ENCODE measurements at regions not wholly inside any gene's neighbourhood (a gene's known extent, or its start where the extent isn't known, plus 50 kb on each side); places are given as distances from the start of the nearest gene placed in this dataset.

- Histone ChIP-seq H3K4me1 (replicated peaks in 1 of 4; ENCODE audit: control insufficient read depth in 3 of 4, insufficient read depth in 4 of 4, low read length in 3 of 4) (no peaks in the 10 kb centered on the region), H3K27ac (ENCODE audit: low read depth, low read length) (no peak overlapping the region), H3K18ac (ENCODE audit: extremely low read depth, low read length) (no peak overlapping the region), H3K79me2 (ENCODE audit: control insufficient read depth in 1 of 2, insufficient read depth in 2 of 2, low read length in 2 of 2) (no peaks in the 10 kb centered on the region), H2BK20ac (ENCODE audit: low read length) (no peak overlapping the region), H3K4me3 (ENCODE audit: extremely low read depth in 1 of 4, insufficient read depth in 2 of 4, low read depth in 3 of 4, low read length in 4 of 4) (no peak overlapping the region), H2BK120ac (replicated peaks; ENCODE audit: low read depth, low read length) (no peak overlapping the region), H3K23ac (ENCODE audit: insufficient read length) (no peak overlapping the region), H4K20me1 (replicated peaks in 1 of 2; ENCODE audit: control insufficient read depth in 1 of 2, insufficient read depth in 2 of 2, low read length in 2 of 2) (no peaks in the 10 kb centered on the region), H2BK12ac (ENCODE audit: low read depth, low read length) (no peak overlapping the region), H3K79me1 (ENCODE audit: low read depth, low read length) (no peaks in the 10 kb centered on the region), H3K23me2 (ENCODE audit: low read depth, low read length) (no peaks in the 10 kb centered on the region), H2BK15ac (ENCODE audit: low read length) (no peak overlapping the region), H3K14ac (ENCODE audit: insufficient read length) (no peak overlapping the region), H2BK5ac (ENCODE audit: low read depth, low read length) (no peak overlapping the region), H4K8ac (ENCODE audit: extremely low read depth, insufficient read depth, low read length) (no peak overlapping the region), H3K36me3 (ENCODE audit: control insufficient read depth in 2 of 4, insufficient read depth in 4 of 4, low read length in 3 of 4) (no peaks in the 10 kb centered on the region), H3K4me2 (ENCODE audit: insufficient read depth in 1 of 2, low read depth in 2 of 2, low read length in 2 of 2) (no peak overlapping the region), H4K91ac (replicated peaks; ENCODE audit: insufficient read length, low read length) (no peak overlapping the region), H3K27me3 (replicated peaks in 1 of 4; ENCODE audit: control insufficient read depth in 3 of 4, extremely low read depth in 1 of 4, insufficient read depth in 3 of 4, low read length in 3 of 4) (no peaks in the 10 kb centered on the region), H3K9ac (replicated peaks in 1 of 4; ENCODE audit: extremely low read depth in 1 of 4, low read depth in 3 of 4, low read length in 3 of 4) (no peak overlapping the region), H4K5ac (ENCODE audit: insufficient read length, low read depth, low read length) (no peak overlapping the region), H2AFZ (ENCODE audit: low read length) (no peak overlapping the region), H3K56ac (replicated peaks; ENCODE audit: insufficient read length, low read depth, low read length) (no peak overlapping the region), H2AK5ac (ENCODE audit: low read depth, low read length) (no peak overlapping the region), H3K9me3 (ENCODE audit: insufficient read depth in 2 of 2, low read depth in 1 of 2, low read length in 1 of 2) (no peaks in the 10 kb centered on the region), H3K4ac (replicated peaks; ENCODE audit: insufficient read length, low read depth, low read length) (no peak overlapping the region)
- TF ChIP-seq CTBP2 (IDR thresholded peaks at IDR 0.05; ENCODE audit: borderline replicate concordance, insufficient read depth, insufficient read length, low read length) (no peak), KDM4A (IDR thresholded peaks at IDR 0.05; ENCODE audit: low read depth, low read length, severe bottlenecking) (no peak), EP300 (IDR thresholded peaks at IDR 0.05; ENCODE audit: borderline replicate concordance in 1 of 2, low read depth in 2 of 2, low read length in 2 of 2) (no peak), TEAD4 (IDR thresholded peaks at IDR 0.05; ENCODE audit: low read depth, low read length) (no peak), CEBPB (IDR thresholded peaks at IDR 0.05; ENCODE audit: low read depth, low read length) (no peak), ATF3 (IDR thresholded peaks at IDR 0.05; ENCODE audit: insufficient read depth, low read depth, low read length) (no peak), RAD21 (IDR thresholded peaks at IDR 0.05 in 1 of 2, conservative IDR thresholded peaks at IDR 0.05 in 1 of 2; ENCODE audit: low read depth in 2 of 2, low read length in 2 of 2) (no peak), EGR1 (IDR thresholded peaks at IDR 0.05; ENCODE audit: borderline replicate concordance, low read depth, low read length) (no peak), JUN (IDR thresholded peaks at IDR 0.05; ENCODE audit: low read depth, low read length) (no peak), JUND (IDR thresholded peaks at IDR 0.05; ENCODE audit: low read length) (no peak), ATF2 (IDR thresholded peaks at IDR 0.05; ENCODE audit: low read length) (no peak)
- CTCF ChIA-PET (ENCODE audit: partially characterized antibody): interaction anchor here (0.5 to 1.3 kb wide), 3 partner anchors 19 to 392 kb away, joined by 3 to 4 read pairs (median 3); no protein-coding TSS in a partner anchor
- 92% methylated on average over 1 of the region's 1 CpG; no CpG with 5 or more reads in 1 of the 2 experiments for WGBS, 2 experiments (ENCODE audit: extremely low coverage in 1 of 2, insufficient coverage in 1 of 2, insufficient read length in 1 of 2, insufficient replicate concordance in 2 of 2, low coverage in 1 of 2, low lambda C conversion rate in 2 of 2, missing lambda C conversion rate in 1 of 2)
- DNase-seq (ENCODE audit: low read depth in 1 of 2, low spot score in 2 of 2) (no peak), FAIRE-seq (no peak)
- POLR2A ChIA-PET (ENCODE audit: partially characterized antibody): no interaction called here
Observed at GRCh38 chr13:103192511-103193135, 126.4 kb upstream of the SLC10A2 start.
